NAMALWA (cell line): ENCODE measurements at regions not wholly inside any gene's neighbourhood (a gene's known extent, or its start where the extent isn't known, plus 50 kb on each side); places are given as distances from the start of the nearest gene placed in this dataset.
"Not testable (repeated sequence)": the region's sequence is repeated elsewhere in the genome, so short reads cannot be mapped to it uniquely, and the experiment has no call there.

ENCODE experiments used
- DNase-seq: peaks from one replicate; pipeline ENCODE4 v3.0.0-alpha.2; 2015; ENCODE audit warnings: low spot score

DNA sequence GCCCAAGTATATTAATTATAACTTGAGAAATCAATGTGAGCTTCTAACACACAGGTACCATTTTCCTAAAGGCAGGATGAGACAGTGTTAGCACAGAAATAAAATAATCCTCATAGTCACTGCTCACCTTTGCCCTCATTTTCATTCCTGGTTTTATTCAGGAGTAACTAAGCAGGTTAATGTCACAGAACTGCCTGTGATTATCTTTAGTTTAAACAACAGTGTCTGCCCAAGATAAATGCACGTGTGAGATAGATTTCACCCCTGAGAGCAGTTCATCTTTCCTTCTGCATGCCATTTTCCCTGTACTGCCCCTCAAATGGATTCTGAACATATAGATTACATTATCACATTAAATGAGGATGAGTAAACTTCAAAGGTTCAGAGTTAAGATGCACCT, 250.7 kb downstream of the RMST start:
- no peak for DNase-seq

DNA sequence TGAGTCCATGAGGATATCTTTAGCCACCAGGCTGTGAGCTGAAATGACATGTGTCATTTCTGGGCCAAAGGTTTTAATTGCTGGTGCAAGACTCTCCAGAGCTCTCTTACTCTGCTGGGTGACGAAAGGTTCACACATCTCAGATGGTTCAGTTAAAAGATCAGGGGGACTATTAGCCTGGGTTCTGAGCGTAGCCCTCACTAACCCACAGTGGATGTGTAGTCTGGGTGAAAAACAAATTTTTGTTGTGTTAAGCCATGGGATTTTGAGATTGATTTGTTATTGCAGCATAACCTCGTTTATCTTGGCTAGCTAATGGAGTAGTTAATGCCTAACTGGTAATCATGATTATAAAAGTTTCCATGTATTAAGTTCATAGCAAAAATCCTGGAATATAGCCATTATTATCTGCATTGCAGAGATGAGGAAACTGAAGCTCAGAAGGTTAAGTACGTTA, 251.5 kb downstream of the RMST start:
- DNase-seq: no peak

DNA sequence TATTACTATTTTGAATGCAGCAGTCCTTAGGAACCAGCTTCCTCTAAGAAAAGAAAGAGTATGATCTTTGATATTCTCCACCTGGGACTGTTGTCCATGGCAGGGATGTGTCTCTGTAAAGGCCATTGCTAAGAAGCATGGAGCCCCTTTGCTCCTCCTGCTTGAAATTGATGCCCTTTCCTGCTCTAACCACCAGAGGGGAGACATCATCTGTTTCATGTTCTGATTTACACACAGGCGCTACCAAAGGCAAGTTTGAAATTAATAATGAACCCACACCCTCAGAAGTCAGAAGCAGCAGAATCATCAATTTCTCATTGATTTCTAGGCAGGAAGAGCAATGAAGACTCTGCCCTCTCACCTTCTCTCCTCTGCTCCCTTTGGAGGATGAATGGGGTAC, 253.8 kb downstream of the RMST start:
- peak; percentile 21 for DNase-seq

DNA sequence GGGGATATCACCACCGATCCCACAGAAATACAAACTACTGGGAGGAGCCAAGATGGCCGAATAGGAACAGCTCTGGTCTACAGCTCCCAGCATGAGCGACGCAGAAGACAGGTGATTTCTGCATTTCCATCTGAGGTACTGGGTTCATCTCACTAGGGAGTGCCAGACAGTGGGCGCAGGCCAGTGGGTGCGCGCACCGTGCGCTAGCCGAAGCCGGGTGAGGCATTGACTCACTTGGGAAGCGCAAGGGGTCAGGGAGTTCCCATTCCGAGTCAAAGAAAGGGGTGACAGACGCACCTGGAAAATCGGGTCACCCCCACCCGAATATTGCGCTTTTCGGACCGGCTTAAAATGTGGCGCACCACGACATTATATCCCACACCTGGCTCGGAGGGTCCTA, 261.2 kb downstream of the RMST start:
- DNase-seq: not testable (repeated sequence)

DNA sequence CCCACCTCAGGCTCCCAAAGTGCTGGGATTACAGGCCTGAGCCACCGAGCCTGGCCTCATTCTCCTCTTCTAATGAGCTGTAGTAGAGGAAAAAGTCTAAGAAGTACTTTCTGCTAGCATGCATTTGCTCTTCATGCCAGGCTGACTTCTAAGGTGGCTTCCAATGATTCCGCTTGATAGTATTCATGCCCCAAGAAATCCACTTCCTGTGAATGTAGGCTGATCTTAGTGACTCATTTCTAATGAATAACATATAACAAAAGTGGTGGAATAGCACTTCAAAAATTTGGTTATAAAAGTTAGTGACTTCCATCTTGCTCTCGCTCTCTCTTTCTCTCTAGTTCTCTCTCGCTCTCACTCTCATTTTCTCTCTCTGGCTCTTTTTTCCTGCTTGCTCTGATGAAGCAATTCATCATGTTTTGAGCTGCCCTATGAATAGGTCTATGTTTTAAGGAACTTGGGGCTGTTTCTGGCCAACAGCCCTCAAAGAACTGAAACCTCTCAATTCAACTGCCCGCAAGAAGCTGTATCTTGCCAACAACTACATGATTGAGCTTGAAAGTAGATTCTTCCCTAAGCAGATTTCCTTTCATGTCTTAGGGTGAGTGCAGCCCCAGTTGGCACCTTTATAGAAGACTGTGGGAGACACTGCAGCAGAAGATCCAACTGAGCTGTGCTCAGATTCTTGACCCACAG, 282.9 kb downstream of the RMST start:
- no peak for DNase-seq

DNA sequence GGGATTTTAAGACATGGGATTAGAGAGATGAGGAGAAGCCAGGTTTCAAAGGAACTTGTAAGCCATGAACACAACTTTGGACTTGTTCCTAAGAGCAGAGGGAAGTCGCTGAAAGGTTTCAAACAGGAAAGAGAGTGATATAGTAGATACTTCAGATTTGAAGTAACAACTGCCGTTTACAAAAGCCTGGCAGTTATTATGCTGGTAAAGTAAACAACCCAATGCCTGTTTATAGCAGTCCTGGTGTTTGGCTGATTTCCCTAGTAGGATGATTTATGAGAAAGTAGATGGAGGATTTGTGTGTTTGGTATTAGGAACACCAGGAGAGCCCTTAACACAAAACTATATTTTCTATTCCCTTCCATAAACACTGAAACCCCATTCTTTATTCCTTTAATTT, 285.7 kb downstream of the RMST start:
- no peak for DNase-seq

DNA sequence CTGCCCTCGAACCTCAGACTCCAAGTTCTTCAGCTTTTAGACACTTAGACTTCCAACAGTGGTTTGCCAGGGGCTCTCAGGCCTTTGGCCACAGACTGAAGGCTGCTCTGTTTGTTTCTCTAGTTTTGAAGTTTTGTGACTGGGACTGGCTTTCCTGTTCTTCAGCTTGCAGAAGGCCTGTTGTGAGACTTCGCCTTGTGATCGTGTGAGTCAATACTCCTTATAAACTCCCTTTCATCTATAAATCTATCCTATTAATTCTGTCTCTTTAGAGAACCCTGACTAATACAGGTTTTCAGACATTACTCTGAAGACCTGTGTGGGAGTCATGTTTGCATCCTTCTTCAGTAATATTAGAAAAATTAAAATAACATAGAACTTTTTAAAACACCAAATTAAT, 289.1 kb downstream of the RMST start:
- DNase-seq: no peak

DNA sequence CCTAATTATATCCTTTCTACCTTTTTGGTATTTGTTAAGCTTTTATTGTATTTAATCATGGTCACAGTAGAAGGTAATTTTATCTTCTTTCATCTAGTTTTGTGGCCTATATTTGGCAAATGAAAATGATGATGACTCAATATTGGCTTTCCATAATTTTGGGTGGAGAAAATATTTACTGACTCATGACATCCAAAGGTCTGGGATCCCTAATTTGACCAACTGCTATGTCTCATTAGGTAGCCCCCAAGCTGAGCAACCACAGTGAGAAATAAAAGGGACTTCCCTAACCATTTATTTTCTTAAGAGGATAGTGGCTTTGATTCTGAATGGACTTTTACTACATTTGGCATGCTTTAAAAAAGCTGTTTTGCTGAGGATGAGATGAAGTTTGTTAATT, 289.5 kb downstream of the RMST start:
- DNase-seq: no peak

DNA sequence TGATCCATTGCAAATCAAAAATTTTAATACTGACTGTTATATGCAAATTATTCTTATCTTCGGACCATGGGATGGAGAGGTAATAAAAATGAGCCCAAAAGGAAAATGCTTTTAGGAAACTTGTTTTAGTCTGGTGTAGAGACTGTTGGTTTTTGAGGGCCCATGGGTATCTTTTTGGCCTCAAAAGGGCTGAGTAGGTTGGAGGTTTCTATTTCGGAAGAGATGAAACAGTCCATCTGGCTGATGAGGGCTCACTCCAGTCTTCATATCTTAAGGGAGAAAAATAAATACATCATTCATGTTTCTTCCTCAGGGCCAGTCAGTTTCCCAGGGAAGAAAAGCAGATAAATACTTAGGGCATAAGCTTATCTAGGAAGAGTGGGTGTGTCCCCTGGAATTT, 290.7 kb downstream of the RMST start:
- DNase-seq: no peak

DNA sequence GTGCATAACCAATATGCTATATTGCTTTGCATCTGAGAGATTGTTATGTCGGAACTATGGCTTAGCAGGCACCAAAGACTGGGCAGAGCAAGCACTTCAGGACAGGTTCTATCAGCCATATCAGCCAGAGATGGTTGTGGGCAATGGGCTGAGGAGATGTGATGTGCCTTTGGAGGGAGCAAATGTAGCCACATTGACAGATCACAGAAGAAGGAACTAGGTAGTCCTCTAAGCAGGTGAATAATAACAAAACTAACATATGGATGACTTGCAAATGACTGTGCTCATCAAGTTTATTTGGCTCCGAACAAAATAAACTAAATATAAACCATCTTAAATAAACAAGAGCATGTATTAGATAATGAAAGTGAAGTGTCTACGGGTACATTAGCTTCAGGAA, 291.7 kb downstream of the RMST start:
- DNase-seq: no peak

DNA sequence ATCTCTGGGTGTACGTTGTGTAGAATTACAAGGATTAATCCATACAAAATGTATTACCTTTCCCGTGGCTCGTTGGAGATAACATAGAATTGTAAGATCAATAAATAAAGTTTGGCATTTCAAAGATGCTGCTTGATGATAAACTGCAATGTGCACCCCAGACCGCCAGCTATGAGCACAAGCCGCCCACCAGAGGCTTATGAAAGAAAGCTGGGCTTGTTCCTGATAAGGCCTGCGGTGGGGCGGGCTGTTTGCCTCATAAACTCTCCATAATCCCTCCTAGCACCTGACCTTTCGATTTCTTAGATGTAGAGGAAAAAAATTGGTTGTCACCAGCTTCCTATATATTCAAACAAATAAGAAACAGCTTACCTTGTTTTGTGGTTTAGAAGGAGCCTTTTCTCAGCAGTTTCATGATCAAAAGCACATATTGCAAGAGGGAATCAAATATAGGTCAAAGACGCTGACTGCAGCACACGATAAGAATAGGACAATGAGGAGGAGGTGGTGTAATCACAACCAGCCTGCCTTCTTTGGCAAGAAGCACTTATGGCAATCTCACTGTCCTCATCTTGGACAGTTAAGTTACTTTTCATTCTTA, 293.6 kb downstream of the RMST start:
- no peak for DNase-seq

DNA sequence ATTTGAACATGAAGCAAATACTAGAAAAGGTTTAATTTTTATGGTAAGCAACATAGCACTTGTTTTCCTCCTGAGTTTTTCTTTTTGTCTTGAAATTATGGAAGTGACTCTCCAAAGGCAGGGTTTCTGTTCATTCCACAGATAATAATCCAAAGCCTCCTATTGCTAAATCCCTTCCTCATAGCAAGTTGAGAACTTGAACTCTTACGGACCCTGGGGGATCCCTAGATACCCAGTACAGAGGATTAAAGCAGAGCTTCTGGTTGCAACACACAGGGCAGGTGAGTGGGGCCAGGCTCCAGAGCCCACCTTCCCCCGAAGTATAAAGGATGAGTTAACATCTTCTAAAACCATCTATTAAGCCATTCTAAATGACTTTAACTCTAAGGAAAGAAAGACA, 294.1 kb downstream of the RMST start:
- DNase-seq: no peak

DNA sequence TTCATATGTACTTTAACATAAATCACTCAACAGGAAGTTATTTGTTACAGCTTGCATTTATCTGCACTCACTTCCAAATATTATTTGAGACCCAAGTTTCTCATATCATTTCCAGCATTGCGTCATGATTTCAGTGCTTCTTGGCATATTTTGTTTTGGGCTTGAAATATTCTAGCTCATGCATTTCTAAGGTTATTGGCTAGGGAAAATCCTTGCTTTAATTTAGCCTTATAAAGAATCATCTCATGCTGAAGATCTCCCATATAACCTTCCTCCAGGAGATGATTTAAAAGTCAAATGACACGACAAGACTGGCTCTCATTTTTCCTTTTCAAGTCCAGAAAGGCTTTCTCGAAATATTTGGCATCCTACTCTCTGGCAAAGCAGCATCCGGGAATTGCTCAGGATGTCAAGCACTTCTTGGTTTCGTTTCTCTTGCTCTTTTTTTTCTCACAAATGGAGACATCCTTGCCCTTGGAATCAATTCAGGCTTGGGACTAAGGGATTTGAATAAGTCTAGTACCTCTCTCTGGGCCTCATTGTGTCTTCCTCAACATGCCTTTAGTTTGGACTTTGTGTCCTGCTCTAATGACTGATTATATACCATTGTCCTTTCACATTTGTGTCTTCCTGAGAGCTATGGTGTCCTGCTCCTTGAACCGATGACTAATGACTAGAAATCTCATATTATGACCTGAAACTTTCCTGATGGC, 295.0 kb downstream of the RMST start:
- DNase-seq: no peak

DNA sequence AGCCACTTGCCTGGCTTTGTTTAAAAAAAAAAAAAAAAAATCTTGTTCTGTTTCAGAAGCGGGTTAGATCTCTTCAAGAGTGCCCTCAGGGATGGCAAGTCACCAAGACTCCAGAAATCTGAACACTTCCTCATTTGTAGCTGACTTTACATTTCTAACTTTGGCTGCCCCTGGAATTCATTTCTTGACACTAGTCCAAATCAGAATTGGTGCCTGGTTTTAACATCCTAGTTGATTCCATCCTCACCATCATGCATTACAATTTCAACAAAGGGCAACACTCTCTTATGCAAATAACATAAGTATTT, 295.5 kb downstream of the RMST start:
- DNase-seq: no peak

DNA sequence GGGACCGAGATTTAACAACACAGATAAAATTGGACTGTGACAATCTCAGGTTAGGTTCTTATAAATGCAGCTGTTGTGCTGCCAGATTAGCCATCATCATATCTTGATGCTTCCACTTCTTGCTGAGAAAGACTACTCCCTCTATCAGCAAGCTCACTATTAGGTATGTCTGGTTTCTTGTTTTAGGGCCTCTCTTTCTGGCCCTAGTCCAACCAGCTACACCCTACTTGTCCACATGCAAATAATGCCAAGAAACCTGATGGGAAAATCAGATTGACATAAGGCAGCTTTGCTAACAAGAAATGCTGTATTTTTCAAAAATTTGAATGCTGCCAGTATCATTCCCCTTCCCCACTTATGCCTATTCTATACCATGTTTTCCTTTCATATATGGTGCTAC, 296.0 kb downstream of the RMST start:
- no peak for DNase-seq

DNA sequence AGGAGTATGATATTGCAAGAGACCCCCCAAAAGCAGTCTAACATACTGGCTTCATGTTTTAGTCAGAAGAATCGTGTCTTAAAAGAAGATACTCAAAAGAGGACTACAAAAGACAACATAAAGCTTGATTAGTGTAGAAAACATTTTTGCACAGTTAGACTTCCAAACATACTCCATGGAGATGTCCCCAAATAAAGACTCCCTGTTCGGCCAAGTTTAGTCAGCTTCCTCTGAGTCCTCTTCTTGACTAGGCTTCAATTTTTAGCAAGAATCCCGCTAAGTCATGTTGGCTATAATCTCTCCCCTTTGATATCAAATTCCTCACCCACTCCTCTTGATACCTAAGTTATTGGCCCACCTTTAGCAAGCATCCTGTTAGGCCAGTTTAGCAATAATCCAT, 298.0 kb downstream of the RMST start:
- no peak for DNase-seq

DNA sequence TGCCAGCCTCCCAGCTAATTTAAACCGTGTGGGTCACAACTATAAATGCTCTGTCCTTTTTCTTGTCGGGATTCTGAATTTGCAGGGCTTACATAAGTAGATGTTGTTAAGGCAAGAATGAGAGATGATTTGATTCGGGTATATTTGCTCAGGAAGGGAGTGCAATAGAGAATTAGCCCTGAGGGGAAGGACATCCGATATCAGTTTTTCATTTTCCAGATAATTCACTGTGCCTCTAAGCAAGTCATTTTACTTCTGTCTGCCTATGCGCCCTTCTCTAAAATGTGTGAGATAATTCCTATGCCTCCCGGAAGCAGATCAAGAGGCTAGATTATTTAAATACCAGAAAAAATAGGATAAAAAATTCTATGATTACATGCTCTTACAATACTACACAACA, 300.5 kb downstream of the RMST start:
- DNase-seq: no peak

DNA sequence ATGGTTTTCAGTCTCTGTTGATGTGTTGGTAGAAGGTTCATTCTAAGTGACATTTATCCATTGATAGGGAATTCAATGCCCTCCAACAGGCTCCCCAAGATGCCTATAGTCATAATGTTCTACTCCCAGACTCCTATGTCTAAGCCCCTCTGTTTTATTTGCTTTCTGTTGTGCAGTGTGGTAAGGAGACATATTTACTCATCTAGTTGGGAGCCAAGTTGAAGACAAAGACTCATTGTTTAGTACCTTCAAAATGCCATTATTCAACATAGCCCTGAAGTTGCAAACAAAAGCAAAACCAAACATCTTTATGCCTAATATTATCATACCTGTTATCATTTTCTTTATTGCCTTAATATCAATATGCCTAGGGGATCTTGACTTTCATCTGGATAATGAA, 302.1 kb downstream of the RMST start:
- no peak for DNase-seq

DNA sequence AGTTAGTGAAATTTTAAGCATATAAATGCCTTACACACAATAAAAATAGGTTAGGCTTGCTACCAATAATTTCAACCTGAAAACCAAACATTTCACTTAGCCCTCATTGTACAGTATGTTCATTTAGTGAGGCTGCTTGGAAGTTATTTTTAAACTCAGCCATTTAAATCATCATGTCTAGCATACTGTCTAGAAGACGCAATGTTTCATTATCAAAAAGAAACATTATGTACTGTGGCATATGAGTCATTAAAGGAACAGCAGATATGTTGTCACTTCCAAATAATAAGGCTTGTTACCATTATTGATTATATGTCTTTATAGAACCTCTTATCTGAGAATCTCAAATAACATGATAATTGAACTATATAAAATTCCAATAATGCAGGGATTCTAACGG, 304.7 kb downstream of the RMST start:
- no peak for DNase-seq

DNA sequence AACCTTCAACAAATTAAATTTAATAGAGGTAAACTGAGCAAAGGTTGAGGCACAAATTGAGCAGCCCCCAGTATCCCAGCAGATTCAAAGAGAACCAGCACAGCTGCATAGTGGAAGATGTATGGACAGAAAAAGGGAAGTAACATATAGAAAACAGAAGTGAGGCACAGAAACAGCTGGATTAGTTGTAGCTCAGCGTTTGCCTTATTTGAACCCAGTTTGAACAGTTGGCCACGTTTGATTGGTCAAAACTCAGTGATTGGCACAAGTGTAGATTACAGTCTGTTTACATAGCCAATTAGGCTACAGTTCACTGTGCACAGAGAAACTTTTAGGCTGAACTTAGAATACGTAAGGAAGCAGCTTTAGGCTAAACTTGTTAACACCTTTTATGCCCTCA, 315.5 kb downstream of the RMST start:
- DNase-seq: peak; percentile 16

DNA sequence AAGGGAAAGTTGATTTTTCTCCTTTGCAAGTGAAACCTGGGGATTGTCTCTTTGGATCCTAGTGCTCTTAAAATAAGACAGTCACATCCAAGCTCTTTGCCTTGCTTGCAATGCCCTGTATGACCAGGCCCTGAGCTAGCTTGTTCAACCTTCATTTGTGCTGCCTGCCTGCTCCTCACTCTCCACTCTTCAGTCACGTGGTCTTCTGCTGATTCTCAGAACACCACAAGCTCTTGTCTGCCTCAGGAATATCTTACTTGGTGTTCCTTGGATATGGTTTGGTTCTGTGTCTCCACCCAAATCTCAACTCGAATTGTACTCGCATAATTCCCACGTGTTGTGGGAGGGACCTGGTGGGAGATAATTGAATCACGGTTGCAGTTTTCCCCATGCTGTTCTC, 318.7 kb downstream of the RMST start:
- no peak for DNase-seq

DNA sequence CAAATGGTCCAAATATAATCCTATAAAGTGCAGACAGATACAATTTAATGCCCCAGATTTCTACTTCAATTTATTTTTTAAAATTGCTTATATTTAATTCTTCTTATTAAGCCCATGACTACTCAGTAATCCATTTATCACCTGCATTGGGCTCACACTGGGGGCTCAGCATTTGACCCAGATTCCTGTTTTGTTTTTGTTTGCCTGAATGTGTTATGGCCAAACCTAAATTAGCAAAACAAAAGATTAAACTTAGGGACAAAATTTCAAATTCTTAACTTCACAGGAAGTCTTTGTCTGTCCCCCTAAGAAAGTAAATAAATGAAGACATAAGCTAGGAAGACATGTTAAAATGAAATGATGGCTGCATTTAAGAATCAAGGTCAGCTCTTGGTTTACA, 322.3 kb downstream of the RMST start:
- DNase-seq: no peak

DNA sequence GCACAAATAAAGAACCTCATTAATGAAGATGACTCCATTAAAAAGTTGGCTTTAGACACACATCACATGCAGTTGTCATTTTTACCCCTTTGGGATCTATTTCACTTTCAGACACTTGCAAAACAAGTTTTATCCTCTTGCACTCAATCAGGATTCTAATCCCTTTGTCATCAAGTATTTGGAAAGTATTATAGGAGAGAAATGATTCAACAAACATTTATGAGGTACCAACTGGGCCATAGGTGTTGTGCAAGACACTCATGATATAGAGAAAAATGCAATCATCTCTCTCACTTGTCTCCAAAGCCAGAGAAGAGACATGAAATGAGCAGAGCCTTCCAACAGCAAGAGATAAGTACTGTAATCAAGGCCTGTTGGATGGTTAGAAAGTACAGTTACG, 327.7 kb downstream of the RMST start:
- DNase-seq: no peak

DNA sequence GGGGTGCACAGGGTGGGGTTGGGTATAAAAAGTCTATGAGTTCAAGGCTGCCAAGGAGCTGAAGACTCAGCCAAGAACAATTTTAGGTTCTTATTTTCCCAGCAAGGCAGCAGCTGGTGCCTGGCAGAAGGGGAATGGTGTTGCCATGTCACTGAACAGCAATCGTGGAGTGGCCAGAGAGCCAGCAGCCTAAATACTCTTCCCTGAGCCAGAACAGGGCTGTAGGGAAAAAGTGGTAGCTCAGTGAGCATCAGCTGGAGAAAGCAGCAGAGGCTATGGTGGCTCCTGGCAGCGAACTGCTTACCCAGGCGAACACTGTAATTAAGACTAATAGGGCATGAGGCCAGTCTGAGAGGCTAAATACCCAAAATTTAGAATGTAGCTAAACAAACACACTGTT, 334.9 kb downstream of the RMST start:
- no peak for DNase-seq
